Activated B cell treated with CpG ODN at 0.5 μM for 24 hours (primary cell): ENCODE measurements at regions not wholly inside any gene's neighbourhood (a gene's known extent, or its start where the extent isn't known, plus 50 kb on each side); places are given as distances from the start of the nearest gene placed in this dataset.
"Not testable (repeated sequence)": the region's sequence is repeated elsewhere in the genome, so short reads cannot be mapped to it uniquely, and the experiment has no call there.

Experiments
- ATAC-seq: fragments of 200-7000 bp; cut with Tn5 transposase; one replicate; pipeline ENCODE4 v1.10.0; 2021; ENCODE audit warnings: low read depth, mild to moderate bottlenecking, moderate library complexity
- CTCF ChIA-PET: fragments of 350-600 bp; sonication (Branson Sonifier 250); formaldehyde crosslinking; loops from one replicate; lab custom pipeline; 2021; ENCODE audit warnings: antibody characterized with exemption; lab: Charles Lee
- POLR2A ChIA-PET: fragments of 350-600 bp; sonication (Branson Sonifier 250); formaldehyde crosslinking; loops from one replicate; lab custom pipeline; 2021; ENCODE audit warnings: antibody characterized with exemption; lab: Charles Lee
- DNase-seq: peaks from one replicate; pipeline ENCODE4 v3.0.0; 2022
- H3K27ac Mint-ChIP-seq: one replicate; pipeline ENCODE4 v1.8.0; 2020; ENCODE audit warnings: mixed read lengths
- H3K27me3 Mint-ChIP-seq: one replicate; pipeline ENCODE4 v1.8.0; 2021; ENCODE audit warnings: mixed read lengths
- H3K36me3 Mint-ChIP-seq: one replicate; pipeline ENCODE4 v1.8.0; 2021; ENCODE audit warnings: low read depth, mixed read lengths
- H3K4me1 Mint-ChIP-seq: one replicate; pipeline ENCODE4 v1.8.0; 2021; ENCODE audit warnings: mixed read lengths
- H3K4me3 Mint-ChIP-seq: one replicate; pipeline ENCODE4 v1.8.0; 2020; ENCODE audit warnings: mild to moderate bottlenecking, mixed read lengths
- H3K9me3 Mint-ChIP-seq: one replicate; pipeline ENCODE4 v1.8.0; 2020; ENCODE audit warnings: mixed read lengths
- intact Hi-C: fragments of 100-400 bp; cut with micrococcal nuclease; formaldehyde crosslinking; loops from one replicate; pipeline ENCODE4 v1.15.1; 2024

- ATAC-seq, DNase-seq, H3K27me3 Mint-ChIP-seq, H3K9me3 Mint-ChIP-seq, CTCF ChIA-PET, H3K27ac Mint-ChIP-seq, H3K36me3 Mint-ChIP-seq, intact Hi-C loops, POLR2A ChIA-PET, H3K4me3 Mint-ChIP-seq, H3K4me1 Mint-ChIP-seq: not testable (repeated sequence)
Observed at GRCh38 chr6:26799903-26800633, 140.5 kb upstream of the ZNF322 start.

- H3K36me3 Mint-ChIP-seq, H3K27me3 Mint-ChIP-seq, POLR2A ChIA-PET, ATAC-seq, H3K4me3 Mint-ChIP-seq, CTCF ChIA-PET, H3K4me1 Mint-ChIP-seq, H3K27ac Mint-ChIP-seq, H3K9me3 Mint-ChIP-seq, intact Hi-C loops, DNase-seq: not testable (repeated sequence)
Observed at GRCh38 chr6:26803762-26804161, 144.2 kb upstream of the ZNF322 start.

GRCh38 chr6:26811486-26812116 is 152.1 kb upstream of the ZNF322 start:
- ATAC-seq, H3K36me3 Mint-ChIP-seq, H3K4me1 Mint-ChIP-seq, H3K4me3 Mint-ChIP-seq, H3K9me3 Mint-ChIP-seq, intact Hi-C loops, DNase-seq, POLR2A ChIA-PET, CTCF ChIA-PET, H3K27me3 Mint-ChIP-seq, H3K27ac Mint-ChIP-seq: not testable (repeated sequence)

- H3K27ac Mint-ChIP-seq, result not testable (repeated sequence)
Observed at GRCh38 chr6:26818640-26819225, 159.2 kb upstream of the ZNF322 start.

GRCh38 chr6:26827965-26828364 is 168.4 kb upstream of the ZNF322 start:
- H3K4me3 Mint-ChIP-seq, ATAC-seq, DNase-seq: not testable (repeated sequence)

More at GRCh38 chr6:26818640-26819225, 159.2 kb upstream of the ZNF322 start:
- intact Hi-C loops, H3K27me3 Mint-ChIP-seq, H3K36me3 Mint-ChIP-seq, H3K4me1 Mint-ChIP-seq, DNase-seq, POLR2A ChIA-PET, CTCF ChIA-PET, H3K9me3 Mint-ChIP-seq, H3K4me3 Mint-ChIP-seq, ATAC-seq: not testable (repeated sequence)

GRCh38 chr6:26829480-26829879 is 169.9 kb upstream of the ZNF322 start:
- DNase-seq, H3K27me3 Mint-ChIP-seq, H3K4me3 Mint-ChIP-seq, intact Hi-C loops, POLR2A ChIA-PET, H3K27ac Mint-ChIP-seq, H3K9me3 Mint-ChIP-seq, ATAC-seq, H3K4me1 Mint-ChIP-seq, CTCF ChIA-PET, H3K36me3 Mint-ChIP-seq: not testable (repeated sequence)

More at GRCh38 chr6:26827965-26828364, 168.4 kb upstream of the ZNF322 start:
- POLR2A ChIA-PET, H3K9me3 Mint-ChIP-seq, H3K27me3 Mint-ChIP-seq, H3K4me1 Mint-ChIP-seq, H3K36me3 Mint-ChIP-seq, CTCF ChIA-PET, H3K27ac Mint-ChIP-seq, intact Hi-C loops: not testable (repeated sequence)

- DNase-seq, H3K36me3 Mint-ChIP-seq, H3K9me3 Mint-ChIP-seq, H3K4me3 Mint-ChIP-seq, CTCF ChIA-PET, H3K4me1 Mint-ChIP-seq, POLR2A ChIA-PET, H3K27me3 Mint-ChIP-seq, H3K27ac Mint-ChIP-seq, intact Hi-C loops, ATAC-seq: not testable (repeated sequence)
Observed at GRCh38 chr6:26830992-26831391, 171.4 kb upstream of the ZNF322 start.

- H3K4me3 Mint-ChIP-seq, H3K4me1 Mint-ChIP-seq, H3K27me3 Mint-ChIP-seq, H3K9me3 Mint-ChIP-seq, ATAC-seq, CTCF ChIA-PET, intact Hi-C loops, POLR2A ChIA-PET, H3K27ac Mint-ChIP-seq, H3K36me3 Mint-ChIP-seq, DNase-seq: not testable (repeated sequence)
Observed at GRCh38 chr6:26835707-26836106, 176.2 kb upstream of the ZNF322 start.

GRCh38 chr6:26836657-26837056 is 177.1 kb upstream of the ZNF322 start:
- not testable (repeated sequence) for H3K36me3 Mint-ChIP-seq
- ATAC-seq, result peak; percentile 40

GRCh38 chr6:26844823-26845222 is 185.3 kb upstream of the ZNF322 start:
- CTCF ChIA-PET, H3K27ac Mint-ChIP-seq, H3K27me3 Mint-ChIP-seq: not testable (repeated sequence)

More at GRCh38 chr6:26836657-26837056, 177.1 kb upstream of the ZNF322 start:
- H3K4me3 Mint-ChIP-seq, H3K27me3 Mint-ChIP-seq, H3K27ac Mint-ChIP-seq, DNase-seq, POLR2A ChIA-PET, H3K4me1 Mint-ChIP-seq, intact Hi-C loops, CTCF ChIA-PET, H3K9me3 Mint-ChIP-seq: not testable (repeated sequence)

GRCh38 chr6:26857289-26857688 is 197.7 kb upstream of the ZNF322 start:
- POLR2A ChIA-PET, H3K27ac Mint-ChIP-seq, ATAC-seq, H3K4me1 Mint-ChIP-seq, DNase-seq, CTCF ChIA-PET, H3K4me3 Mint-ChIP-seq, H3K36me3 Mint-ChIP-seq, intact Hi-C loops, H3K27me3 Mint-ChIP-seq, H3K9me3 Mint-ChIP-seq: not testable (repeated sequence)

More at GRCh38 chr6:26844823-26845222, 185.3 kb upstream of the ZNF322 start:
- H3K36me3 Mint-ChIP-seq, H3K4me1 Mint-ChIP-seq, ATAC-seq, H3K9me3 Mint-ChIP-seq, DNase-seq, POLR2A ChIA-PET, H3K4me3 Mint-ChIP-seq, intact Hi-C loops: not testable (repeated sequence)
